ENCODE measurements at regions not wholly inside any gene's neighbourhood (a gene's known extent, or its start where the extent isn't known, plus 50 kb on each side); places are given as distances from the start of the nearest gene placed in this dataset.
"Not testable (repeated sequence)": the region's sequence is repeated elsewhere in the genome, so short reads cannot be mapped to it uniquely, and the experiment has no call there.

DNA sequence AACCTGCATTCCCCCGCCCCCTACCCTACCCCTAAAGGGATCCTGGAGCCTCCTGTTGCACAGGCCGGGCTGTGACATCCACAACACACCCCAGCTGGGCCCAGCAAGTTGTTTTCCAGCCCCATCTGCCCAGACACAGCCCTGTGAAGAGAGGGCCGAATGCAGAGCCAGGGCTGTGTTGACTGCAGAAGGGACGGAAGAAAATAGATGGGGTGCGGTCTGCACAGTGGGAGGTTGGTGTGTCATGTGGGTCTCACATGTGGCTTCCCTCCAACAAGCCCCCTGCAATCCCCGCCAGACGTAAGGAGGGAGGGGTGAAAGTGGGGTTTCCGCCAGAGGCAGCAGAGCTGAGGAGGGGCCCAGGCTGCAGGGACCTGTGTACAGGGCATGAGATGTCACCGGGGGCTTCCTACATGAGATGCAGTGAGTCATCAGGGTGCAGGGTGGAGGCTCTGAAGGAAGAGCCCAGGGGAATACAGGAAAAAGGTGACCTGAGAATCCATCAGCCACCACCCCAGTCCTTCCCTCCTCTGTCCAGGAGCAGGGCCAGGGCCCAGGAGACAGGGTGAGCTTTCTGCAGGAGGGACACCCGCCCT lies 60.2 kb upstream of the SULF2 start:
- DNase-seq = not testable (repeated sequence)

DNA sequence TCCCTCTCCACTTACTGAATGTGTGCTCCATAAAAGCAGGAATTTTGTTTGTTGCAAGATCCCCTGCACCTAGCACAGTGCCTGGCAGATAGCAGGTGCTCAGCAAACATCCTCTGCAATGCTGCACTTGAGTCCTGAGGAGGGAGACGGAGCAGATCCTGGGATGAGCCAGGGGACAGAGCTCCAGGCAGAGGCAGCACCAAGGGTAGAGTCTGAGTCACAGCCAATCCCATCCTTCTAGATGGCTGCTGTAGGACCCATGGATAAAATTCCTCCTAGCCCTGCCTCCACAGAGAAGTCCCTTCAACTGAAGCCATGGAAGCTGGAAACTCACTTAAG lies 59.3 kb upstream of the SULF2 start:
- not testable (repeated sequence) for DNase-seq

DNA sequence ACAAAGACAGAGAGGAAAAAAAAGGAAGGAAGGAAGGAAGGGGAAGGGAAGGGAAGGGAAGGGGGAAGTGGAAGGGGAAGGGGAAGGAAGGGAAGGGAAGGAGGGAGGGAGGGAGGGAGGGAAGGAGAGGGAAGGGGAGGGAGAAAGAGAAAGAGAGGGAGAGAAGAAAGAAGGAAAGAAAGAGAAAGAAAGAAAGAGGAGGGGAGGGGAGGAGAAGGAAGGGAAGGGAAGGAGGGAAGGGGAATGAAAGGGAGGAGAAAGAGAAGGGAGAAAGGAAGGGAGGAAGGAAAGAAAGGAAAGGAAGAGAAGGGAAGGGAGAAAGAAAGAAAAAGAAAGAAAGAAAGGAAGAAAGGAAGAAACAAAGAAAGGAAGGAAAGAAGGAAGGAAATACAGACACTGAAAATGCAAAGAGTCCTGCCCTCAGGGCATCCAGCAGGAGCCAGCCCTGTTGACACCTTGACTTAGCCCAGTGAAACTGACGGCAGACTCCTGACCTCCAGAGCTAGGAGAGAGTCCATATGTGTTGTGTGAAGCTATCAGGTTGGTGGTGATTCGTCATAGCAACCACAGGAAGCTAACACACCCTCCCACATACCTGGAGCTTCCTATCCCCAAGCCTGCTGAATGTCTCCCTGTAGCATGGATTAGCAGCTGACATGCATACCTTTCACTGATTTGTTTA lies 58.7 kb upstream of the SULF2 start:
- no peak for DNase-seq

DNA sequence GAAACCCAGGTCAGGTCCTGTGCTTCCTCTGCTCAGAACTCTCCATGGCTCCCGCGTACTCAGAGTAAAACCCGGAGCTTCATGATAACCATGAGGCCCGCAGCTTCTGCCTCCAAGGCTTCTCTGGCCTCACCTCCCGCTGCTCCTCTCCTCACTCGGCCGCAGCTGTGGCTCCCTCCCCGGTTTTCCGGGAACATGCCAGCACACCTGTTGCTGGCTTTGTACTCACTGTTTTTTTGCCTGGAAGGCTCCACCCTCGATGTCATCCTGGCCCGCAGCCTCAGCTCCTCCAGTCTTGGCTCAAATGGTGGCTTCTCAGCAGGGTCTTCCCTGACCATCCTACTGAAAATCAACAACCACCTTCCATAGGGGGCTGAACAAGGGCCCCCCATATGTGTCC lies 57.7 kb upstream of the SULF2 start:
- not testable (repeated sequence) for DNase-seq

DNA sequence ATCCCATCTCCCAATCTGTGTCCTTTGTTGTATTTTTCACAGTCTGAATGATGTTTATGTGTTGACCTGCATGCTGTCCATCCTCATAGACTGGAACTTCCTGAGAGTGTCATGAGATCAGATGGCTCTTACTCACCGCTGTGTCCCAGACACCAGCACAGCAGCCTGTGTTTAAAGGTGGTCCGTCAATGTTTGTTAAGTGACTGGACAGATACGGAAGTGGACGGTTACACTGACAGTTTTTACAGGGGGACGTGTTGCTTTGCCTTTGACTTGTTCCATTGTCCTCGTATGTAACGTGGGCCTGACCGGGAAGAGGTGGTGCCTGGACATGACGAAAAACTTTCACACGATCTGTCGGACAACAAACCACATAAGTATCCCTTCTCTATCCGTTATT lies 56.7 kb upstream of the SULF2 start:
- not testable (repeated sequence) for DNase-seq

DNA sequence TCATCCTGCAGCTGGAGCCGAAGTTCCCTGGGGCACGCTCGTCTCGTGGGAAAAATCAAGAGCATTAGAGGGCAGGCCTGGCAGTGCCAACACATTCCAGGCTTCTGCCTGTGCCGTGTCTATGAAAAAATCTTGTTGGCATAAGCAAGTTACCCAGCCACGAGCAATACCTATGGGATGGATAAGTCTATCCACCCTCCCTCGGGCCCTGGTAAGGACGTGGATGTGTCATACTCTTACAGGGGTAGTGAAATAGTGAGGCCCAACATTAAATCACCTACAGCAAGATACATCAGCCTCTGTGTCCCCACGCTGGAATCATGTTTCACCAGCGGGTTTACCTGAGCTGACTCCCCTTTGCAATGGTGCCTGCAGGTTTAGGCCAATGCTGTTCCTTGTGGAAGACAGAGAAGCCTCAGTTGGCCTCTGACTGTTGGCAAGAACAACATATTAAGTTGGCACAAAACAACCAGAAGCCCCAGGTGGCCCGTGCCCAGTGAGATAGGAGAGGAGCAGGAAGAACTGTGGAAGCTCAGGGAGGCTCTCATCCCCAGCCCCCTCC lies 51.1 kb upstream of the SULF2 start:
- DNase-seq = not testable (repeated sequence)
